ENCODE measurements at regions not wholly inside any gene's neighbourhood (a gene's known extent, or its start where the extent isn't known, plus 50 kb on each side); places are given as distances from the start of the nearest gene placed in this dataset.

DNA sequence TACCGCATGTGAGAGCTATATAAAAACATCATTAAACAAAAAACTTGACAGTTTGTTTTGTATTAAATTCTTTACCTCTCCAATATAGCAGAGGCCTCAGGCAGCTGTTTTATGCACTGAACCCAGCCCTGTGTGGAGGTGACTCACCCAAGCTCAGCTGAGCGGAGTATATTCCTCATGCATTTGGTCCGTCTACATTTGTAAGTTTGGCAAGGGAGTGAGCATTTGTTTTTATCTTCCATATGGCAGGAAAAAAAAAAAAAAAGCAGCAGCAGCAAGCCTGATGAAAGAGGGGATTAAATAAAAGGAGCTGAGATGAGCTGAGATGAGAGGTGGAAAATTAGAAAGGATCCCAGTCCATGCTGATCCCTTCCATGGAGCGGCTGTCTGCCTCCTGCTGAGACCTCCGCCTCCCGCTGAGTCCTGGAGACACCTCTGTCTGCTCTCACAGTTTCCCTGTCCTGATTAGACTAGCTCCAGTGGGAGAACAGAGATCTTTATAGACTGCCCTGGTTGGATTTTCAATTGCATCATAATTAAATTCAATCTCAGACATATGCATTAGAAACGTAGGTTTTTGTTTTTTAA lies 112.0 kb upstream of the CTNND2 start:
- TF ChIP-seq, protein P1, sequence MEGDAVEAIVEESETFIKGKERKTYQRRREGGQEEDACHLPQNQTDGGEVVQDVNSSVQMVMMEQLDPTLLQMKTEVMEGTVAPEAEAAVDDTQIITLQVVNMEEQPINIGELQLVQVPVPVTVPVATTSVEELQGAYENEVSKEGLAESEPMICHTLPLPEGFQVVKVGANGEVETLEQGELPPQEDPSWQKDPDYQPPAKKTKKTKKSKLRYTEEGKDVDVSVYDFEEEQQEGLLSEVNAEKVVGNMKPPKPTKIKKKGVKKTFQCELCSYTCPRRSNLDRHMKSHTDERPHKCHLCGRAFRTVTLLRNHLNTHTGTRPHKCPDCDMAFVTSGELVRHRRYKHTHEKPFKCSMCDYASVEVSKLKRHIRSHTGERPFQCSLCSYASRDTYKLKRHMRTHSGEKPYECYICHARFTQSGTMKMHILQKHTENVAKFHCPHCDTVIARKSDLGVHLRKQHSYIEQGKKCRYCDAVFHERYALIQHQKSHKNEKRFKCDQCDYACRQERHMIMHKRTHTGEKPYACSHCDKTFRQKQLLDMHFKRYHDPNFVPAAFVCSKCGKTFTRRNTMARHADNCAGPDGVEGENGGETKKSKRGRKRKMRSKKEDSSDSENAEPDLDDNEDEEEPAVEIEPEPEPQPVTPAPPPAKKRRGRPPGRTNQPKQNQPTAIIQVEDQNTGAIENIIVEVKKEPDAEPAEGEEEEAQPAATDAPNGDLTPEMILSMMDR (conservative IDR thresholded peaks at IDR 0.05) = no peak
- no peaks in the 10 kb centered on the region for H3K9me3 Mint-ChIP-seq
- H3K36me3 Mint-ChIP-seq (ENCODE audit: low read depth) = no peaks in the 10 kb centered on the region
- Histone ChIP-seq H3K9me3 (ENCODE audit: control insufficient read depth, low read length) (no peaks in the 10 kb centered on the region), H3K9ac (ENCODE audit: extremely low read depth, low read length, poor library complexity, severe bottlenecking) (no peak overlapping the region), H3K27me3 (ENCODE audit: control insufficient read depth, insufficient read depth, low read length, poor library complexity, severe bottlenecking) (no peaks in the 10 kb centered on the region), H3K4me3 (ENCODE audit: low read length) (no peak overlapping the region), H3K27ac (ENCODE audit: low read depth, low read length) (peak overlapping the region; percentile 80), H3K36me3 (ENCODE audit: control insufficient read depth, insufficient read depth, low read length) (no peaks in the 10 kb centered on the region), H3K4me1 (ENCODE audit: control insufficient read depth, insufficient read depth, low read length) (peaks cover 3% of the 10 kb centered on the region)
- peak; percentile 82 for DNase-seq
- H3K27me3 Mint-ChIP-seq (ENCODE audit: insufficient read depth) = peaks cover 2% of the 10 kb centered on the region
- 67% methylated on average over 1 to 7 of the region's 7 CpGs for WGBS, 2 experiments (ENCODE audit: insufficient coverage in 1 of 2, insufficient read length in 1 of 2)
- H3K4me1 Mint-ChIP-seq = peaks cover 20% of the 10 kb centered on the region
- H3K27ac Mint-ChIP-seq = no peak overlapping the region
- no peak overlapping the region for H3K4me3 Mint-ChIP-seq

DNA sequence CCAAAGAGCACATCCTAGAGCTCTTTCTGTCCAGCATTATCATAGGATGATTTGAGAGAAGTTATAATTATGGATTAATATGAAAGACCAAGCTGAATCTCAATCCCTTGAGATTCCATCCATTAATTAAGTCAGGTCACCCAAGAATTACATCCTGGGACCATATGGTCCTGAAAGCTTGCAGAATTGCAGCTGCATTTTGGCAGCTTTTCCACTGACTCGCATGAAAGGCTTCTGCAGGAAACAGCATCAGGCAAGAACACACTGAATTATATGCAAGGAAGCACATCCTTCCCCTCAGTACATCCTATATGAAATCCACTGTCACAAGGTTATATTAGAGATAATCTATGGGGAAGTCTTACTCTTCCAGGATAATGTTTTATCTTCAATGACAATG lies 109.1 kb upstream of the CTNND2 start:
- TF ChIP-seq, protein P1 (conservative IDR thresholded peaks at IDR 0.05) = no peak
- H3K9me3 ChIP-seq (ENCODE audit: control insufficient read depth, low read length) = peaks cover 10% of the 10 kb centered on the region
- no peak overlapping the region for H3K4me3 Mint-ChIP-seq
- 93% methylated on average over 1 of the region's 1 CpG; no CpG with 5 or more reads in 1 of the 2 experiments for WGBS, 2 experiments (ENCODE audit: insufficient coverage in 1 of 2, insufficient read length in 1 of 2)
- H3K27ac Mint-ChIP-seq = no peak overlapping the region
- H3K27me3 Mint-ChIP-seq (ENCODE audit: insufficient read depth) = peaks cover 2% of the 10 kb centered on the region
- no peaks in the 10 kb centered on the region for H3K36me3 Mint-ChIP-seq (ENCODE audit: low read depth)
- no peak for DNase-seq
- no peak overlapping the region for H3K9ac ChIP-seq (ENCODE audit: extremely low read depth, low read length, poor library complexity, severe bottlenecking)
- no peak overlapping the region for H3K4me3 ChIP-seq (ENCODE audit: low read length)
- H3K27ac ChIP-seq (ENCODE audit: low read depth, low read length) = no peak overlapping the region
- H3K36me3 ChIP-seq (ENCODE audit: control insufficient read depth, insufficient read depth, low read length) = no peaks in the 10 kb centered on the region
- H3K9me3 Mint-ChIP-seq = peaks cover 9% of the 10 kb centered on the region
- H3K4me1 Mint-ChIP-seq = peaks cover 20% of the 10 kb centered on the region
- H3K27me3 ChIP-seq (ENCODE audit: control insufficient read depth, insufficient read depth, low read length, poor library complexity, severe bottlenecking) = no peaks in the 10 kb centered on the region
- peaks cover 3% of the 10 kb centered on the region for H3K4me1 ChIP-seq (ENCODE audit: control insufficient read depth, insufficient read depth, low read length)

GRCh38 chr5:12003680-12004079 lies 99.4 kb upstream of the CTNND2 start:
- no peak overlapping the region for H3K9ac ChIP-seq (ENCODE audit: extremely low read depth, low read length, poor library complexity, severe bottlenecking)
- peaks cover 15% of the 10 kb centered on the region for H3K9me3 Mint-ChIP-seq
- TF ChIP-seq, protein P1 (conservative IDR thresholded peaks at IDR 0.05) = no peak
- no peaks in the 10 kb centered on the region for H3K36me3 Mint-ChIP-seq (ENCODE audit: low read depth)
- no peaks in the 10 kb centered on the region for H3K27me3 ChIP-seq (ENCODE audit: control insufficient read depth, insufficient read depth, low read length, poor library complexity, severe bottlenecking)
- DNase-seq = peak; percentile 50
- no peaks in the 10 kb centered on the region for H3K9me3 ChIP-seq (ENCODE audit: control insufficient read depth, low read length)
- WGBS, 2 experiments (ENCODE audit: insufficient coverage in 1 of 2, insufficient read length in 1 of 2) = 83 to 89% methylated on average over 1 to 2 of the region's 2 CpGs
- H3K4me3 ChIP-seq (ENCODE audit: low read length) = no peak overlapping the region
- no peaks in the 10 kb centered on the region for H3K4me1 Mint-ChIP-seq
- H3K36me3 ChIP-seq (ENCODE audit: control insufficient read depth, insufficient read depth, low read length) = no peaks in the 10 kb centered on the region
- H3K27ac ChIP-seq (ENCODE audit: low read depth, low read length) = no peak overlapping the region
- no peak overlapping the region for H3K27ac Mint-ChIP-seq
- H3K4me3 Mint-ChIP-seq = no peak overlapping the region
- H3K4me1 ChIP-seq (ENCODE audit: control insufficient read depth, insufficient read depth, low read length) = no peaks in the 10 kb centered on the region
- H3K27me3 Mint-ChIP-seq (ENCODE audit: insufficient read depth) = no peaks in the 10 kb centered on the region
